ENCODE measurements at regions not wholly inside any gene's neighbourhood (a gene's known extent, or its start where the extent isn't known, plus 50 kb on each side); places are given as distances from the start of the nearest gene placed in this dataset.

DNA sequence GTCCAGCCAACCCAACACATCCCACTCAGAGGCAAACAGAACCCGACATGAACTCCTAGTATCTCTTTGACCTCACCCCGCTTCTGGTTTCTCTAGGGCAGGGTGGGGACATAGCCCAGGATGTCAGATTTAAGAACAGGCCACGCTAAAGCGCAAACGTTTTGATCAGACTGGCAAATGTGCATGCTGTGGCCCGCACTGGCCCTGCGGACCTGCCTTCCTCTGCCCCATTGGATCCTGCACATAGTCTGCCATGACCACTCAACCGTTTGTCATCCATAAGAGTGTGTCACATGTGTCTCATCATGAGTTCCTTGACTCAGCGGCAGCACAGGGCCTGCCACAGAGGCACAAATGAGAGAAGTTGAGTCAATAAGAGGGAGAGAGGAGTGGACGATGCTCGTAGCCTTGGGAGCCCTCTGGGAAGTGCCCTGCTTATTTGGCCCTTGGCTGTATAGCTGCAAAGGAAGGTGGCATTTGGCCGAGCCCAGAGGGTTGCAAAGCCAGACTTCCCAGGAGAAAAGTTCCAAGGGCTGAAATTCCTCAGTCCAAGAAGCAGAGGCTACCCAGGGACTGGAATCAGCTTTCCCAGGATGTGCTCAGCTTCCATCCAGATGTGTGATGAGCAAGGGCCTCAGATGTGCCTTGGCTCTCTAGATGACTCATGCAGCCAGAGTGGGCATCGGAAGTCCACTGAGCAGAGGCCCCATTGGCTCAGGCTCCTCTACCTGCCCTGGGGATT, 55.5 kb upstream of the SLCO2A1 start:
- TF ChIP-seq POLR2A (IDR thresholded peaks at IDR 0.05; ENCODE audit: low read length): no peak
- TF ChIP-seq GATA1 (IDR thresholded peaks at IDR 0.05; ENCODE audit: low read depth, low read length): no peak

Data from erythroblast (primary cell).